WI38 (cell line): ENCODE measurements at regions not wholly inside any gene's neighbourhood (a gene's known extent, or its start where the extent isn't known, plus 50 kb on each side); places are given as distances from the start of the nearest gene placed in this dataset.
A peak's percentile ranks its signal among the peaks of the same experiment; 100 is the strongest.
"Not testable (repeated sequence)": the region's sequence is repeated elsewhere in the genome, so short reads cannot be mapped to it uniquely, and the experiment has no call there.

Experiments
- H3K4me3 ChIP-seq: 2 replicates; pipeline ENCODE4 v1.5.1; 2011; ENCODE audit warnings: low read depth, mild to moderate bottlenecking, control low read depth, low read length

- not testable (repeated sequence) for H3K4me3 ChIP-seq
Observed at GRCh38 chr1:223999761-224000160, 114.2 kb upstream of the FBXO28 start.

- not testable (repeated sequence) for H3K4me3 ChIP-seq
Observed at GRCh38 chr1:223998676-223999455, 115.0 kb upstream of the FBXO28 start.

- H3K4me3 ChIP-seq, result not testable (repeated sequence)
Observed at GRCh38 chr1:223996376-223996775, 117.5 kb upstream of the FBXO28 start.

GRCh38 chr1:223992456-223993246 is 121.3 kb upstream of the FBXO28 start:
- H3K4me3 ChIP-seq, result peak overlapping the region; percentile 62

- not testable (repeated sequence) for H3K4me3 ChIP-seq
Observed at GRCh38 chr1:223991297-223991857, 122.5 kb upstream of the FBXO28 start.

GRCh38 chr1:223961985-223962384 is 116.2 kb upstream of the TP53BP2 start:
- H3K4me3 ChIP-seq, result not testable (repeated sequence)

GRCh38 chr1:223952801-223953200 is 107.1 kb upstream of the TP53BP2 start:
- not testable (repeated sequence) for H3K4me3 ChIP-seq

GRCh38 chr1:223951551-223951950 is 105.8 kb upstream of the TP53BP2 start:
- not testable (repeated sequence) for H3K4me3 ChIP-seq

- H3K4me3 ChIP-seq, result not testable (repeated sequence)
Observed at GRCh38 chr1:223949944-223950343, 104.2 kb upstream of the TP53BP2 start.

- not testable (repeated sequence) for H3K4me3 ChIP-seq
Observed at GRCh38 chr1:223948041-223948440, 102.3 kb upstream of the TP53BP2 start.

- not testable (repeated sequence) for H3K4me3 ChIP-seq
Observed at GRCh38 chr1:223936592-223936991, 90.8 kb upstream of the TP53BP2 start.

GRCh38 chr1:223931476-223931875 is 85.7 kb upstream of the TP53BP2 start:
- H3K4me3 ChIP-seq, result not testable (repeated sequence)

GRCh38 chr1:223920805-223921204 is 75.1 kb upstream of the TP53BP2 start:
- H3K4me3 ChIP-seq, result not testable (repeated sequence)

- H3K4me3 ChIP-seq, result not testable (repeated sequence)
Observed at GRCh38 chr1:223915476-223915875, 69.7 kb upstream of the TP53BP2 start.

- not testable (repeated sequence) for H3K4me3 ChIP-seq
Observed at GRCh38 chr1:223913715-223914114, 68.0 kb upstream of the TP53BP2 start.

GRCh38 chr1:223907943-223908587 is 62.3 kb upstream of the TP53BP2 start:
- H3K4me3 ChIP-seq, result not testable (repeated sequence)

GRCh38 chr1:223903221-223903620 is 57.5 kb upstream of the TP53BP2 start:
- not testable (repeated sequence) for H3K4me3 ChIP-seq

GRCh38 chr1:223899775-223900174 is 54.0 kb upstream of the TP53BP2 start:
- not testable (repeated sequence) for H3K4me3 ChIP-seq

- H3K4me3 ChIP-seq, result not testable (repeated sequence)
Observed at GRCh38 chr1:223897097-223897496, 51.4 kb upstream of the TP53BP2 start.

- not testable (repeated sequence) for H3K4me3 ChIP-seq
Observed at GRCh38 chr1:223895950-223896349, 50.2 kb upstream of the TP53BP2 start.
